Stimulated activated memory B cell treated with anti-CD40 and anti-IgM and Interleukin-4, amounts not matched to agents 10 μg/mL and 1 μg/mL and 100 μg/mL, for 72 hours (primary cell): ENCODE measurements at regions not wholly inside any gene's neighbourhood (a gene's known extent, or its start where the extent isn't known, plus 50 kb on each side); places are given as distances from the start of the nearest gene placed in this dataset.

Experiments
- ATAC-seq: fragments of 150-1000 bp; cut with Tn5 transposase; 2 replicates; pipeline ENCODE4 v1.10.0; 2021
- H3K27ac Mint-ChIP-seq: one replicate; pipeline ENCODE4 v1.8.0; 2022; ENCODE audit warnings: mild to moderate bottlenecking, mixed read lengths
- H3K27me3 Mint-ChIP-seq: one replicate; pipeline ENCODE4 v1.8.0; 2022; ENCODE audit warnings: mixed read lengths
- H3K36me3 Mint-ChIP-seq: one replicate; pipeline ENCODE4 v1.8.0; 2022; ENCODE audit warnings: mixed read lengths
- H3K4me1 Mint-ChIP-seq: one replicate; pipeline ENCODE4 v1.8.0; 2022; ENCODE audit warnings: mixed read lengths
- H3K4me3 Mint-ChIP-seq: one replicate; pipeline ENCODE4 v1.8.0; 2022; ENCODE audit warnings: mild to moderate bottlenecking, moderate library complexity, mixed read lengths
- H3K9me3 Mint-ChIP-seq: one replicate; pipeline ENCODE4 v1.8.0; 2022; ENCODE audit warnings: mixed read lengths

GRCh38 chr9:89787595-89787994 is 182.8 kb downstream of the GADD45G start:
- no peak overlapping the region for H3K4me3 Mint-ChIP-seq
- H3K9me3 Mint-ChIP-seq, result no peaks in the 10 kb centered on the region
- H3K4me1 Mint-ChIP-seq, result peaks cover under 1% of the 10 kb centered on the region
- no peak overlapping the region for H3K27ac Mint-ChIP-seq
- no peaks in the 10 kb centered on the region for H3K36me3 Mint-ChIP-seq
- no peak for ATAC-seq
- H3K27me3 Mint-ChIP-seq, result no peaks in the 10 kb centered on the region

DNA sequence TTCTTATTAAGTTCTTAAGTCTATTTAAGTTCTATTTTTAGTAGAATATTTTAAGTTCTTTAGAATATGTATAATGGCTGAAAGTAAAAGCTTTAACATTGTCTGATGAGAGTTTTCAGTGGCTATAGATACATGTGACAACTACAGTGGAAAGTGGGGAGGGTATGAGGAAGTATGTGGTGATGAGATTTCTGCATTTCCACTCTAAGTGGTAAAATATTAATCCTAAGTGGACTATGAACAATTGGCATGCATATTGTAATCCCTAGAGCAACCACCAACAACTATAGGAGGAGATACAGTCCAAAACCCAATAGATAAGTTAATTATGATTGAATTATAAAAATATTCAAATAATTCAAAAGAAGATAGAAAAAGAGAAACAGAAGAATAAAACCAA is 183.6 kb downstream of the GADD45G start:
- H3K36me3 Mint-ChIP-seq, result no peaks in the 10 kb centered on the region
- H3K9me3 Mint-ChIP-seq, result no peaks in the 10 kb centered on the region
- no peak for ATAC-seq
- H3K27ac Mint-ChIP-seq, result no peak overlapping the region
- no peak overlapping the region for H3K4me3 Mint-ChIP-seq
- H3K27me3 Mint-ChIP-seq, result no peaks in the 10 kb centered on the region
- no peaks in the 10 kb centered on the region for H3K4me1 Mint-ChIP-seq

DNA sequence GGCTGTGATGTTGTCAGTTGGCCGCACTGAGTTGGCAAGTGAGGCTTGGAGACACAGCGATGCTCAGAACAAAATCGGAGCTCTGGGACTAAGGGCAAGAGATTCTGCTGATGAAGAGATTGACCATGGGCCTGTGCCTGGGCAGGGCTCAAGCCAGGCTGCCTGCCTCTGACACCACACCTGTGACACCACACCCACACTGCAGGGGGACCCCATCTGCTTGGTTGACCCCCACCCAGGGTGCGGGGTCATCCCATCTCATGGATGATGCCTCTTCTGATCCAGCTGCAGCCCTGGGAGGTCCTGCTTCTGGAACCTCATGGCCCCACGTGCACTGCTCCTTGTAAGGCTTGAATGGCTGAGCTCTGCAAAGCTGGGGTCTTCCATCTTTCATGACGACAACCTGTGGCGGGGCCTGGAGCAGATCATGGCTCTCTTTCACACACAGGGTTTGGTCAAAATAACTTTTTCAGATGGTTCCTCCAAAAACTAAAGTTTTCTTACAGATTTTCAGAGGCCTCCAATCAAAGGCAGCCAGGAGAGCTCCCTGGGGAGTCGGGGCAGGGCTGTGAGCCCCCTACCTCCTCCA is 185.2 kb downstream of the GADD45G start:
- H3K27ac Mint-ChIP-seq, result no peak overlapping the region
- no peak for ATAC-seq
- no peaks in the 10 kb centered on the region for H3K4me1 Mint-ChIP-seq
- no peak overlapping the region for H3K4me3 Mint-ChIP-seq
- no peaks in the 10 kb centered on the region for H3K36me3 Mint-ChIP-seq
- H3K9me3 Mint-ChIP-seq, result no peaks in the 10 kb centered on the region
- H3K27me3 Mint-ChIP-seq, result no peaks in the 10 kb centered on the region

- Mint-ChIP-seq H3K36me3 (no peaks in the 10 kb centered on the region), H3K27ac (no peak overlapping the region), H3K4me1 (no peaks in the 10 kb centered on the region), H3K4me3 (no peak overlapping the region), H3K27me3 (no peaks in the 10 kb centered on the region), H3K9me3 (no peaks in the 10 kb centered on the region)
- no peak for ATAC-seq
Measured at GRCh38 chr9:89790542-89791109, 185.8 kb downstream of the GADD45G start.

GRCh38 chr9:89791754-89792153 is 186.9 kb downstream of the GADD45G start:
- no peaks in the 10 kb centered on the region for H3K9me3 Mint-ChIP-seq
- no peaks in the 10 kb centered on the region for H3K4me1 Mint-ChIP-seq
- no peaks in the 10 kb centered on the region for H3K27me3 Mint-ChIP-seq
- no peak overlapping the region for H3K4me3 Mint-ChIP-seq
- H3K36me3 Mint-ChIP-seq, result no peaks in the 10 kb centered on the region
- no peak for ATAC-seq
- no peak overlapping the region for H3K27ac Mint-ChIP-seq

DNA sequence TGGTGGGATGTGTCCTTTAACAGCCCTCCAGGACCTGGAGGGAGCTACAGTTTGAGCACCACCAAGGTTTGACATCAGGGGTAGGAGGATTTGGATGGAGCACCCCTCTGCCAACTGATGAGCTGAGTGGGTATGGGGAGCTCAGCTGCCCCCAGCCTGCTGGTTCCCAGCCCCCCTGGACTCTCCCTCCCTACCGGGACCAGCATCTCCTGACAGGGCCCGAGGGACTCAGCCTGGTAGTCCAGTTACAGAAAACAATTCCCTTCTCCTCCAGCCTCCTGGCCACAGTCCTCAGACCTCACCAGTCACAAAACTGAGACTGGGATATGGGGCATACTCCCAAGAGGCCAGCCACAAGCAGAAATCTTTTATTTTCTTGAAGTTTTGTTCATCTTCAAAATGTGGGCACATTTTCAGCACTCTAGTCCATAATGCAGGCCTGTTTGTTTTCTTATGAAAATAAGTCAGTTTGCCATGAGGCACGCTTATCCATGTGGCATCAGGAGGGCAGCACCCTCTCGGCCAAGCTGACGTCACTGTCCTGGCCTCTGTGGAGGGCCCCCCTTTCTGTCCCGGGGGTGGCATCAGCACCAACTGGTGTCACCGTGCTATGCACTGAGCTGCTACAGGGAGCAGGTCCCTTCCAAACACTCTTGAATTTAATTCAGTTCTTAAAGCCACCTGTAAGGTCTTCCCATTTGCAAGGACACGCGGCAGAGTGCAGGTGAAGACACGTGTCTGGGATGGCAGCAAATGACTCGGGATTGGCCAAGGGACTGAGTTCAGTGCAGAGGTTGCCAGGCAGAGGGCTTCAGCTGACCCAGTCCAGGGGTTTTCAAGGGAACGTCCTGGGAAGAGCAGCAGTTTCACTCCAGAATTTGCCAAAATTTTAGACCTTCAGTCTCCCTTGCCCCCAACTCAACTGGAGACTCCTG is 187.6 kb downstream of the GADD45G start:
- Mint-ChIP-seq H3K9me3 (no peaks in the 10 kb centered on the region), H3K36me3 (no peaks in the 10 kb centered on the region), H3K27me3 (no peaks in the 10 kb centered on the region), H3K4me3 (no peak overlapping the region), H3K27ac (no peak overlapping the region), H3K4me1 (no peaks in the 10 kb centered on the region)
- no peak for ATAC-seq

- no peaks in the 10 kb centered on the region for H3K9me3 Mint-ChIP-seq
- H3K27me3 Mint-ChIP-seq, result no peaks in the 10 kb centered on the region
- no peaks in the 10 kb centered on the region for H3K36me3 Mint-ChIP-seq
- no peak for ATAC-seq
- H3K27ac Mint-ChIP-seq, result no peak overlapping the region
- H3K4me3 Mint-ChIP-seq, result no peak overlapping the region
- H3K4me1 Mint-ChIP-seq, result no peaks in the 10 kb centered on the region
Measured at GRCh38 chr9:89793124-89793495, 188.3 kb downstream of the GADD45G start.

- Mint-ChIP-seq H3K27ac (no peak overlapping the region), H3K4me1 (peaks cover 2% of the 10 kb centered on the region), H3K27me3 (no peaks in the 10 kb centered on the region), H3K36me3 (no peaks in the 10 kb centered on the region), H3K4me3 (no peak overlapping the region), H3K9me3 (no peaks in the 10 kb centered on the region)
- ATAC-seq, result no peak
Measured at GRCh38 chr9:89793551-89793950, 188.7 kb downstream of the GADD45G start.

GRCh38 chr9:89794918-89795317 is 190.1 kb downstream of the GADD45G start:
- Mint-ChIP-seq H3K36me3 (no peaks in the 10 kb centered on the region), H3K9me3 (no peaks in the 10 kb centered on the region), H3K4me1 (peaks cover 6% of the 10 kb centered on the region), H3K27me3 (no peaks in the 10 kb centered on the region), H3K27ac (no peak overlapping the region), H3K4me3 (no peak overlapping the region)
- ATAC-seq, result no peak

DNA sequence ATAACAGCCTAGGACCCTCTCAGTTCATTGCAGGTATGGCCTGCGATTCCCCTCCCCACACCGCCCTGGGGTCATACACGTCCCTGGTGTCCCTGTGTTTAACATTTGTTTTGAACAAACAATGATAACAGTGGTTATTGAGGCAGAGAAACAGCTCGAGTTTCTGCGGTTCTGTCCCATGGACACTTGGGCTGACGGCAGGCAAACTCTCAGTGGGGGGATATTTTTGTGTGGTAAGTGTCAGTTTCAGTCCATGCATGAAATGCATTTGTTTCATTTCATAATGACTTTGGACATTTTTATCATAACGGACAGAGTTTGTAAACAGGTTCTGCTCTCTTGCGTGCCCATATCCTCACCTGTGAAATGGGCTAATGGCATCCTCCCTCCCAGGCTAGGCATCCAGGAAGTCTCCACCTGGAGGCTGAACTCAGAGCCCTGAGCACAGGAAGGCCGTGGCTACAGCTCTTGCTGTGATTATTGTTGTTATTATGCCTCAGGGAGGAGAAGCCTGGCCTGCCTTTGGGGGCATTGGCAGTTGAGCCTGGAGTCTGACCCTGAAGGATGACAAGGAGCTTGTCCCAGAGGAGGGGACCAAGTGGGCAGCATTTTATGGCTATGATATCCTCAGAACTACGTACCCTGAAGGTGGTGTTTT is 190.9 kb downstream of the GADD45G start:
- H3K4me1 Mint-ChIP-seq, result peaks cover 6% of the 10 kb centered on the region
- H3K27me3 Mint-ChIP-seq, result no peaks in the 10 kb centered on the region
- no peak overlapping the region for H3K4me3 Mint-ChIP-seq
- no peaks in the 10 kb centered on the region for H3K36me3 Mint-ChIP-seq
- no peaks in the 10 kb centered on the region for H3K9me3 Mint-ChIP-seq
- no peak overlapping the region for H3K27ac Mint-ChIP-seq
- ATAC-seq, result no peak

DNA sequence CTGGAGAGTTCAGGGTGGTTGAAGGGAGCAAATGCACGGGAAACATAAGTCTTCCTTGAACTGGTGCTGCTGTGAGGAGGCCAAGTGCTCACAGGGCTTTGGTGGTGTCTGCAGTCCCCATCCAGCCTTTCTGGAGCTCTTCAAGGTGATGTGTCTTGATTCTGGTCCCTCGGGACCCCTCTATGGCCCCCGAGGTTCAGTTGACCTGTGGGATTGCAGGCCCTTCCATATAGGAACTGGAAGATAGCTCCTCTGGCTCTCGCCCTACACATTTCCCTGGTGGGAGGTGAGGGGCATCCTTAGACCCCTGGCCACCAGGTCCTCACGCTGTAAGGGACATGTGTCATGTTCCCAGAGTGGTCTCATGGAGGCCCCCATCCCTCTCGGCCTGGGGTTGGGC is 191.8 kb downstream of the GADD45G start:
- H3K27me3 Mint-ChIP-seq, result no peaks in the 10 kb centered on the region
- no peaks in the 10 kb centered on the region for H3K36me3 Mint-ChIP-seq
- H3K9me3 Mint-ChIP-seq, result no peaks in the 10 kb centered on the region
- H3K27ac Mint-ChIP-seq, result no peak overlapping the region
- ATAC-seq, result no peak
- H3K4me3 Mint-ChIP-seq, result no peak overlapping the region
- peaks cover 6% of the 10 kb centered on the region for H3K4me1 Mint-ChIP-seq

DNA sequence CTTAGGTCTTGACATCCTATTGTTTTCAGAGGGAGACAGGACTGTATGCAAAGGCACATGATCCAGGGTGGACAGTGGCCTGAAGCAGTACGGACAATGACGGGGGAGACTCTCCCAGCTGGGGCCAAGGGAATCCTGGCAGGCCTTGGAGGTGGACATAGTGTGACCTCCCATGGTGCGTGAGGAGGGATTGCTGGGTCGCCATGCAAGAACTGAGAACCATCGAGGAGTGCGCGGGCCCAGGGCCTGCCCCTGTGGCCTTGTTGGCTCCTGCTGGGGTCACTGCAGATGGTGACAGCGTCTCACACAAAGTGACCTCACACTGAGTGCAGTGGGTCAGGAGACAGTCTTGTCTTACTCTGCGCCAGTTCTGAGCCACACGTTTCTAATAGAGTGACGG is 192.4 kb downstream of the GADD45G start:
- Mint-ChIP-seq H3K27me3 (no peaks in the 10 kb centered on the region), H3K4me1 (peaks cover 6% of the 10 kb centered on the region), H3K36me3 (no peaks in the 10 kb centered on the region), H3K4me3 (no peak overlapping the region), H3K9me3 (no peaks in the 10 kb centered on the region), H3K27ac (no peak overlapping the region)
- ATAC-seq, result no peak

DNA sequence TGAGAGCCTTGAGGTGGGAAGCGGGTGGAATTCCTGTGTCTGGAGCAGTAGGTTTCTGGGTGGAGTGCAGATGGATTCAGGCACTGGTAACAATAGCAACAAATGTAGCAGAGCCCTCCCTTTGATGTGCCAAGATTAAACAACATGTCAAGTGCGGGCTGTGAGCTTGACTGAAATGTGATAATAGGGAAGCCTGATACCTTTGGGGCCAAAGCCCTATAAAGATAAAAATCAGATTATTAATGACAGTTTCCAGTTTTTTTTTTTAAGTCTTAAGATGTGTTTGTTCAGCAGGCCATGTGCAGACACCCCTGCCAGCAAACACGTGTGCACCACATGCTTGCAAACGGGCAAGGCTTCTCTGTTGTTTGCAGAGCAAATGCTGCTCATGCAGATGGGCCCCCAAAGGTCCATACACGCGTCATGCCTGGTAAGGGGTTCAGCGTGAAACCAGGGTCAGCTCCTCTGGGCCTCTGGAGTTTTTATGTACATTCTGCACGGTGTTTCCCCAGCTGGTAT is 193.2 kb downstream of the GADD45G start:
- Mint-ChIP-seq H3K27ac (no peak overlapping the region), H3K36me3 (no peaks in the 10 kb centered on the region), H3K4me1 (peaks cover 6% of the 10 kb centered on the region), H3K4me3 (no peak overlapping the region), H3K9me3 (no peaks in the 10 kb centered on the region), H3K27me3 (no peaks in the 10 kb centered on the region)
- no peak for ATAC-seq

DNA sequence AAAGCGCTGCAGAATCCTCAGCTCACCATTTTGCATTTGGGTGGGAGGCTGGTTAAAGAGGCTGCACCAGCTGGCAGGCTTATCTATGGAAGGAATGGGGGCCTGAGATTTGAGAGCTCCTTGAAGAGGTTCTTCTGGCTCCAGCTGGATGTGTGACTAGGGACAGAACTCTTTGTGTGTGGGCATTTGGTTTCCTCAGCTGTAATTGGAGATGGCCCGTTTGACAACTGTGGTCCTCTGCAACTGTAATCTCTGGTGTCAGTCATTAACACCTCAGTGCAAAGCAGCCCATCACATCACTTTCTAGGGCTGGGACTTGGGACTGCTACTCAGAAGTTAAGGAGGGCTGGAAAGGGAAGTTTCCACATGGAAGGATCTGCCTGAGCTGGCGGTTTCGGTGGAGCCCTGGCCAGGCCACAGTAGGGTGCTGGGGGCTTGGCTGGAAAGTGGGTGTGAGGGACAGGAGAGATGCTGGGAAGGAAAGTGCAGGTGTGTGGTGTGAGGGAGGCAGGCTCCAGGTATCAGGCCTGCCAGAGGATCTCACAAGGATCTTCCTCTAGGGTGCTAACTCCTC is 193.8 kb downstream of the GADD45G start:
- Mint-ChIP-seq H3K9me3 (no peaks in the 10 kb centered on the region), H3K27ac (no peak overlapping the region), H3K4me3 (no peak overlapping the region), H3K27me3 (no peaks in the 10 kb centered on the region), H3K4me1 (peaks cover 6% of the 10 kb centered on the region), H3K36me3 (no peaks in the 10 kb centered on the region)
- ATAC-seq, result no peak

DNA sequence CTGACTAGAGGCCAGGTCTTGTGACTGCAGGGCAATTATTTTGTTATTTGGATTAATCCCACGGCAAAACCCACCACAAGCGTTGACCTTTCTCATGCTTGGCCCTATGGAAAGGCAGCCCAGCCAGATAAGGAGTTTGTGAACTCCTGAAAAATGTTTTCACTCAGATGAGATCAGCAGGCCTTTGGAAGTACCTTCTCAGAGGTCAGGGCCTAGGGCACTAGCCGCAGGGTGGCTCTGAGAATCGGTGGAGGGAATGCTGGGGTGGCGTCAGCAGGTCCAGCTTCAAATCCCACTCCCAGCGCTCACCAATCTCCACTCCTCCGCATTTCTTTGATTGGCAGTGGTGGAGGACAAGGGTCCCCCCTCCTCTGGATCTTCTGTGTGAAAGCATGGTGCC is 194.4 kb downstream of the GADD45G start:
- no peaks in the 10 kb centered on the region for H3K9me3 Mint-ChIP-seq
- H3K4me1 Mint-ChIP-seq, result peaks cover 6% of the 10 kb centered on the region
- no peak overlapping the region for H3K4me3 Mint-ChIP-seq
- no peak overlapping the region for H3K27ac Mint-ChIP-seq
- no peaks in the 10 kb centered on the region for H3K36me3 Mint-ChIP-seq
- no peaks in the 10 kb centered on the region for H3K27me3 Mint-ChIP-seq
- no peak for ATAC-seq
